ENCODE measurements at regions not wholly inside any gene's neighbourhood (a gene's known extent, or its start where the extent isn't known, plus 50 kb on each side); places are given as distances from the start of the nearest gene placed in this dataset.
A peak's percentile ranks its signal among the peaks of the same experiment; 100 is the strongest.
"Not testable (repeated sequence)": the region's sequence is repeated elsewhere in the genome, so short reads cannot be mapped to it uniquely, and the experiment has no call there.

- DNase-seq: no peak
Observed at GRCh38 chr4:27678027-27678426, 817.4 kb downstream of the STIM2 start.

GRCh38 chr4:27684610-27685011, 824.0 kb downstream of the STIM2 start:
- peak; percentile 4 for DNase-seq

- no peak for DNase-seq
Observed at GRCh38 chr4:27685091-27685490, 824.5 kb downstream of the STIM2 start.

- DNase-seq: no peak
Observed at GRCh38 chr4:27685947-27686346, 825.3 kb downstream of the STIM2 start.

- DNase-seq: peak; percentile 0
Observed at GRCh38 chr4:27692158-27692557, 831.5 kb downstream of the STIM2 start.

GRCh38 chr4:27692868-27693634, 832.4 kb downstream of the STIM2 start:
- DNase-seq: no peak

GRCh38 chr4:27696257-27696656, 835.6 kb downstream of the STIM2 start:
- DNase-seq: not testable (repeated sequence)

- no peak for DNase-seq
Observed at GRCh38 chr4:27701606-27702005, 841.0 kb downstream of the STIM2 start.

GRCh38 chr4:27702730-27703431, 842.2 kb downstream of the STIM2 start:
- DNase-seq: no peak

GRCh38 chr4:27703771-27704170, 843.1 kb downstream of the STIM2 start:
- DNase-seq: no peak

GRCh38 chr4:27711041-27711440, 850.4 kb downstream of the STIM2 start:
- DNase-seq: no peak

- DNase-seq: no peak
Observed at GRCh38 chr4:27714073-27714472, 853.4 kb downstream of the STIM2 start.

GRCh38 chr4:27716693-27717430, 856.2 kb downstream of the STIM2 start:
- no peak for DNase-seq

- DNase-seq: no peak
Observed at GRCh38 chr4:27717431-27717755, 856.8 kb downstream of the STIM2 start.

- no peak for DNase-seq
Observed at GRCh38 chr4:27720010-27720766, 859.5 kb downstream of the STIM2 start.

GRCh38 chr4:27721193-27721592, 860.6 kb downstream of the STIM2 start:
- no peak for DNase-seq

GRCh38 chr4:27728892-27729291, 868.3 kb downstream of the STIM2 start:
- DNase-seq: no peak

GRCh38 chr4:27742816-27743215, 882.2 kb downstream of the STIM2 start:
- DNase-seq: no peak

GRCh38 chr4:27759611-27760575, 899.3 kb downstream of the STIM2 start:
- DNase-seq: no peak

GRCh38 chr4:27763830-27764525, 903.3 kb downstream of the STIM2 start:
- no peak for DNase-seq

- DNase-seq: no peak
Observed at GRCh38 chr4:27764526-27764837, 903.8 kb downstream of the STIM2 start.

All from HCEC 1CT (cell line).